Effector memory CD8-positive, alpha-beta T cell (primary cell): ENCODE measurements at regions not wholly inside any gene's neighbourhood (a gene's known extent, or its start where the extent isn't known, plus 50 kb on each side); places are given as distances from the start of the nearest gene placed in this dataset.

ENCODE experiments used
- ATAC-seq: fragments of 150-1000 bp; cut with Tn5 transposase; replicated peaks from 2 replicates; pipeline ENCODE4 v1.10.0; 2021; ENCODE audit warnings: mild to moderate bottlenecking, moderate library complexity
- DNase-seq, 3 experiments: peaks; one replicate each; pipeline ENCODE4 v3.0.0; 2021
- H3K27ac Mint-ChIP-seq, 2 donors: one replicate each; pipeline ENCODE4 v1.8.0; 2022; ENCODE audit warnings: mild to moderate bottlenecking in 2 of 2, mixed read lengths in 2 of 2, moderate library complexity in 2 of 2
- H3K27me3 Mint-ChIP-seq, 2 donors: one replicate each; pipeline ENCODE4 v1.8.0; 2022; ENCODE audit warnings: mixed read lengths in 2 of 2
- H3K36me3 Mint-ChIP-seq: one replicate; pipeline ENCODE4 v1.8.0; 2022; ENCODE audit warnings: mild to moderate bottlenecking, moderate library complexity, mixed read lengths; ENCODE audit not compliant: insufficient read depth
- H3K4me1 Mint-ChIP-seq, 2 donors: one replicate each; pipeline ENCODE4 v1.8.0; 2022; ENCODE audit warnings: low read depth in 2 of 2, mixed read lengths in 2 of 2
- H3K4me3 Mint-ChIP-seq, 2 donors: one replicate each; pipeline ENCODE4 v1.8.0; 2022; ENCODE audit warnings: mild to moderate bottlenecking in 2 of 2, mixed read lengths in 2 of 2, moderate library complexity in 2 of 2
- H3K9me3 Mint-ChIP-seq, 2 donors: one replicate each; pipeline ENCODE4 v1.8.0; 2022; ENCODE audit warnings: mixed read lengths in 2 of 2

DNA sequence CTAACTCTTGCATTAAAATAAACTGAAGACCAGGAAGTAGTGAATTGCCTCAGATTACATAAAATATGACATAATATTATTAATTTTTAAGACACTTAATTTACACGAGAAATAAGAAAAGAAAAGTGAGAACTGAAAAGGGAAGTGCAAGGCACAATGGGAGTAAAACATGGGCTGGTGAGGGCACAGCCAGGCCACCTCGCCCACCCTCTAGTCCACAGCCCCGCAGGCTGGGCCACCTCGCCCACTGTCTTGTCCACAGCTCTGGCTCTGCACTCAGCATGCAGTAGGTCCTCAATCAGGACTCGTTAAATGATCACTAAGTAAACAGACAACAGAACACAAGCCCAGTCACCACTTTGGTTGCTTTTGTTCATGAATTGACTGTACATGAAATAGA is 67.8 kb upstream of the ARHGEF7 start:
- H3K27ac Mint-ChIP-seq: no peak overlapping the region
- H3K27me3 Mint-ChIP-seq: peaks cover 29 to 43% of the 10 kb centered on the region in 2 donors
- DNase-seq (no peak), ATAC-seq (no peak)
- no peaks in the 10 kb centered on the region for H3K36me3 Mint-ChIP-seq
- no peaks in the 10 kb centered on the region for H3K9me3 Mint-ChIP-seq
- peaks cover 0 to 3% of the 10 kb centered on the region in 2 donors for H3K4me1 Mint-ChIP-seq
- H3K4me3 Mint-ChIP-seq: no peak overlapping the region

DNA sequence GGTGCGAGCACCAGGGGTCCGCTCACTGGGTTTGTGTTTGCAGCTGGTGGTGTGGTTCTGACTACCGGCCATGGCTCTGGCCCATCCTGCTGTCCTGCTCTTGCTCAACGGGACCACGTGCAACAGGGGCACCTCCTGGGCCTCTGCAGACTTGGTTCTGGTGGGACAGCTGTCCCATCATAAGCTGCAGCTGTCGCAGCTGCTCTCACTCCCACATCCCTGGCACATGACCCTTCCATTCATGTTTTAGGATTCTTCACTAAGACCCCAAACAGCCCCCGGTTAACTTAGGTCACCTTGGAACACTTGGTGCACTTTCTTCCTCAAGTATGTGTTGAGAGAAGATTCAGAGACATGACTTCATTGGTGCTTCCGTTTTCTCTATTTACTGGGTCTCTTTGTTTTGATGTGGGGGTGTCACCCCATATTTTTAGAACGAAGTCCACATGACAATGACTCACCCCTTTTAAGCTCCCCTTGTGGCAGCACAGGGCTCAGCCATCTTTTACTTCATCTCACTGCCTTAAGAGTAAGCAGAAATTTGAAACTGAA is 68.4 kb upstream of the ARHGEF7 start:
- H3K4me1 Mint-ChIP-seq: peaks cover 0 to 3% of the 10 kb centered on the region in 2 donors
- no peak overlapping the region for H3K4me3 Mint-ChIP-seq
- H3K27me3 Mint-ChIP-seq: peaks cover 35 to 50% of the 10 kb centered on the region in 2 donors
- H3K27ac Mint-ChIP-seq: no peak overlapping the region
- DNase-seq (no peak), ATAC-seq (no peak)
- H3K36me3 Mint-ChIP-seq: no peaks in the 10 kb centered on the region
- no peaks in the 10 kb centered on the region for H3K9me3 Mint-ChIP-seq

DNA sequence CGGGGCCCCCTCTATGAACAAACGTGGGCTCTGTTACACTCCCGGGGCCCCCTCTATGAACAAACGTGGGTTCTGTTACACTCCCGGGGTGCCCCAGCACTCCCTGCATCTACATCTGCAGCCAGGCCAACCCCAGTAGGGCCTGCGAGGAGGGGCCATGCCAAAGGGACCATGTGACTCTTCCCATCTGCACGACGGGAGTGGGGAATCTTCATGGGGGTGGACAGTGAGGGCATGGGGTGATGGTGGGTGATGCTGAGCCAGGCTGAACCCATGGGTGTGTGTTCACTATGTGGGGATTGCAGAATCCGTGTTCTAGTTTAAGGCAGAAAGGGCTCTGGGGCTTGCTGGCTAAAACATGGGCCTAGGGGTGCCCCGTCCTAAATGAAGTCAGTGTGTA is 69.9 kb upstream of the ARHGEF7 start:
- no peaks in the 10 kb centered on the region for H3K36me3 Mint-ChIP-seq

DNA sequence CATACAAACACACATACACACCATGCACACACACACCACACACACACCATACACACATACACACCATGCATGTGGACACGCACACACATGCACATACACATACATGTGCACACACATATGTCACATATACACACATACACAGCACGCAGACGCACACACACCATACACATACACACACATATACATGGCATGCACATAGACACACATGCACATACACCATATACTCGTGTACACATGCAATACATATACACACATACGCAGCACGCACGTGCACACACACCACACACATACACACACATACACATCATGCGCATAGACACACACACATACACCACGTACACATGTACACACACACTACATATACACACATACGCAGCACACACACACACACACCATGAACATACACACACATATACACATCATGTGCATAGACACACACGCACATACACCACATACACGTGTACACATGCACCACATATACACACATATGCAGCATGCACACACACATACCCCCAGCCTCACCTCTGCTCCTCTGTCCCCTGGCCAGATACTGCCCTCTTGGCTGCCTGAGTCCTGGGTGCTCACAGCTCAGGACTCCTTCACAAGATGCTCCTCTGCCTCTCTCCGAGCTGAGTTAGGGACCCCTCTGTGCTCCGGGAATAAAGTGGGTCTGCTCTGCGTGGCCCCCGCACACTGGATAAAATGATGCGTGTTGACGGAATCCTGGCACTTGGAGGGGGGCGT is 70.9 kb upstream of the ARHGEF7 start:
- H3K27ac Mint-ChIP-seq: no peak overlapping the region

More for the DNA sequence above, 69.9 kb upstream of the ARHGEF7 start:
- H3K27me3 Mint-ChIP-seq: peaks cover 28 to 40% of the 10 kb centered on the region in 2 donors
- DNase-seq (no peak), ATAC-seq (no peak)
- no peaks in the 10 kb centered on the region for H3K9me3 Mint-ChIP-seq
- no peak overlapping the region for H3K4me3 Mint-ChIP-seq
- peaks cover 0 to 3% of the 10 kb centered on the region in 2 donors for H3K4me1 Mint-ChIP-seq
- H3K27ac Mint-ChIP-seq: no peak overlapping the region

DNA sequence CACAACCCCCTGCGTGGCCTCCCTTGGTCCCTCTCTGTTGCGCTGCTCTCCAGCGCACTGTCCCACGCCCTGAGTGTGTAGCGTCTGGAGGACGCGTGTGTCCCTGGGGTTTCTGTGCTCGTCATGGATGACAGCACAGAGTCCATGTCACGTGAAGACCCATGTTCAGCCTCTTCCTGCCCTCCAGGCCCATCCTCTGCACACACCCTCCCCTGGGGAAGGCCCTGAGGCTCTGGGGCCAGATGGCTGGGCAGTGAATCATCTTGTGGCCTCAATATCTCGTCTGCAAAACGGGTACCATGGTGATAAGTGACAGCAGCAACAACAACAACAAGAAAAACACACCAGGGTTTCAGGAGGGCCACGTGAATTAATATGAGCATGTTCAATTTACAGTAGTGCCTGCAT is 71.5 kb upstream of the ARHGEF7 start:
- DNase-seq (no peak), ATAC-seq (no peak)
- H3K4me3 Mint-ChIP-seq: no peak overlapping the region
- no peaks in the 10 kb centered on the region for H3K9me3 Mint-ChIP-seq
- H3K36me3 Mint-ChIP-seq: no peaks in the 10 kb centered on the region
- no peak overlapping the region for H3K27ac Mint-ChIP-seq
- H3K4me1 Mint-ChIP-seq: peaks cover 0 to 3% of the 10 kb centered on the region in 2 donors
- peaks cover 29 to 36% of the 10 kb centered on the region in 2 donors for H3K27me3 Mint-ChIP-seq

More for the DNA sequence above, 70.9 kb upstream of the ARHGEF7 start:
- H3K36me3 Mint-ChIP-seq: no peaks in the 10 kb centered on the region
- H3K9me3 Mint-ChIP-seq: no peaks in the 10 kb centered on the region
- no peak overlapping the region for H3K4me3 Mint-ChIP-seq
- peaks cover 0 to 3% of the 10 kb centered on the region in 2 donors for H3K4me1 Mint-ChIP-seq
- no peak for ATAC-seq
- H3K27me3 Mint-ChIP-seq: peaks cover 29 to 39% of the 10 kb centered on the region in 2 donors
- no peak for DNase-seq

DNA sequence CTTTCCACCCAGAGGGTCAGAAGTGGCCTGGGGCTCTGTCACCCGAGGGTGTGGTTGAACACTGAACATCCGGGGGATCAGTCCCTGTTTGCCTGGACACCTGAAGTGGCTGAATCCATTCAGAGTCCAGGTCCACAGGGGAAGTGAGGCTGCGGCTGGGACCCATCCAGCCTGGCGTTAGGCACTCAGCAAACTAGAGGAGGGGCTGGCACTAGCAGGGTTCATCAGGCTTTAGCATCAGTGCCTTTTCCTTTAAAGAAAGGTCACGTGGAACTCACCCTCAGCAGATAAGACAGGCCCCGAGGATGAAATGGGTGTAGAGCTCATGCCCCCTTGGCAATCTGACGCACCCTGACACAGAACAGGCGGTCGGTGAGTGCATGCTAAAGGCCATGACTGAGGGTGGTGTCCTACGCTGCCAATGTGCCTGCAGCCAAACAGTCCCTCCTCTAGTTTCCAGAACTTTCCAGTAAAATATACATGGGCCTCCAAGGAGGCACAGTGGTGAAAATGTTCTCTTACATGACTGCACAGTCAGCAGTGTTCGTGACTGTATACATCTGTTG is 72.4 kb upstream of the ARHGEF7 start:
- no peak for ATAC-seq
- H3K36me3 Mint-ChIP-seq: no peaks in the 10 kb centered on the region
- H3K4me1 Mint-ChIP-seq: peaks cover 0 to 3% of the 10 kb centered on the region in 2 donors
- H3K27ac Mint-ChIP-seq: no peak overlapping the region
- no peaks in the 10 kb centered on the region for H3K9me3 Mint-ChIP-seq
- no peak overlapping the region for H3K4me3 Mint-ChIP-seq
- DNase-seq: no peak
- peaks cover 29 to 40% of the 10 kb centered on the region in 2 donors for H3K27me3 Mint-ChIP-seq

DNA sequence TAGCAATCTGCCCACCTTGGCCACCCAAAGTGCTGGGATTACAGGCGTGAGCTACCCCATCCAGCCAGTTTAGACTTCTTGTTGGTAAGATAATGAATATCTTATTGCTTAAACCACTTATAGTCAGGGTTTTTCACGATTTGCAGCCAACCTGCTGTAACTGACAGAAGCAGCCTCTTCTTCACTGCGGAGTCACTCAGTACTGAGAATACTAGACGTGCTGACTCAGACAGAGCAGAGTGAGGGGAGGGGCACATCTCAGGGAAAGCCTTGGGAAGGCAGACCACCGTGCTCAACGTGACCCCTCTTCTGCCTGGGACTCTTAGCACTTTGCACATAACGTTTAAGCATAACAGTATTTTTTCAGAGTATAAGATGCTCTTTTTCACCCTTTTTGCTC is 74.3 kb upstream of the ARHGEF7 start:
- Mint-ChIP-seq H3K36me3 (no peaks in the 10 kb centered on the region), H3K9me3 (no peaks in the 10 kb centered on the region), H3K4me3 (no peak overlapping the region), H3K4me1 (no peaks in the 10 kb centered on the region), H3K27me3 (peaks cover 29 to 37% of the 10 kb centered on the region in 2 donors), H3K27ac (no peak overlapping the region)
- no peak for ATAC-seq
- no peak for DNase-seq

DNA sequence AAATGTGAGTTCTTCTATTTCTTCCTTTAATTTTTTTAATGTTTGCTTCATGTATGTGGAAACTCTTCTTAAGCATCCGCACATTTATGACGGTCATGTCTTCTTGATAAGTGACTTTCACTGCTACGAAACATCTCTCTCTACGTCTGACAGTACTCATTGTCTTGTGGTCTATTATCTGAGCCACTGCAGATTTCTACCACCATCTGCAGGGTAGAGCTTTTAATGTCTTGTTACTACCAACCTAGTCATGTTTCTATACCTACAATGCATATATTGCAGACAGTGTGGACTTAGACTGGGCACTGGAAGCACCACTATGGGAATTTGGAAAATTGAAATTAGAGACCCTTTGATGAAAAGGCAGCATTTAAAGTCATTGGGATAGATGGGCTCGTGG is 75.4 kb upstream of the ARHGEF7 start:
- Mint-ChIP-seq H3K9me3 (no peaks in the 10 kb centered on the region), H3K36me3 (no peaks in the 10 kb centered on the region), H3K27me3 (peaks cover 31 to 37% of the 10 kb centered on the region in 2 donors), H3K4me1 (no peaks in the 10 kb centered on the region), H3K4me3 (no peak overlapping the region), H3K27ac (no peak overlapping the region)
- ATAC-seq: no peak
- DNase-seq: no peak

DNA sequence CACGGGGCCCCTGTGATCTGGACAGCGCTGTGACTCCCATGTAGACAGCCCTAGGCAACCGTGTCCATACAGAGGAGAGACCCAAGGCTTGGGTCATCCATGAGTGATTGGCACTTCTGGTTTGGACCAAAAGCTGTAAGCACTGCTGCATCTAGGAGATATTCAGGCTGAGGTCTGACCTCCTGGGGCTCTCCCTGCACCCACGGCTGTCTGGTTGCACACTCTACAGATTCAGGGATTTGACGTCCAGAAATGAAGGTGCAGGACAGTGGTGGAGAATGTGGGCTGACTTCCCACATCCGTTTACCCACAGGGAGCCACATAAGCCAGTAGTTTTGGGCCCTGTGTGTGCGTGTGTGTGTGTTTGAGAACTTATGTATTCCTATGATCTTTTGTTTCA is 76.2 kb upstream of the ARHGEF7 start:
- Mint-ChIP-seq H3K36me3 (no peaks in the 10 kb centered on the region), H3K27ac (no peak overlapping the region), H3K27me3 (peaks cover 31 to 40% of the 10 kb centered on the region in 2 donors), H3K4me3 (no peak overlapping the region), H3K9me3 (no peaks in the 10 kb centered on the region), H3K4me1 (no peaks in the 10 kb centered on the region)
- DNase-seq: no peak
- ATAC-seq: no peak

DNA sequence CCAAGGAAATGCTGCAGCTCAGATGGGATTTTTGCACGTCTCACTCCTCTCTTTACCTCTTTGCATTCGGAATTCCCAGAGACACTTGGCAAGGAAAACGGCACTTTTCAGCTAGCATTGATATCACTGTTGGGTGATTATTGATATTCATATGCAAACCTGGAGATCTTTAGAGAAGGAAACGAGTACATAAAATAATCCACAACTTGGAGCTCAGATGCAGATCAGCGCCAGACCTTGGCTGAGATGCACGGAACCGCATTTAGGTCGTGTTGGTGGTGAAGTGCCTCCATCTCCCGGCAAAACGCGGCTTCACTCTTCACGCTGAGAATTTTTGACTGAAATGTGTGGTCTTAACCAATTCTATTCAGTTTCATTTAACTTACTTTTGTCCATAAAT is 77.2 kb upstream of the ARHGEF7 start:
- Mint-ChIP-seq H3K27ac (no peak overlapping the region), H3K36me3 (no peaks in the 10 kb centered on the region), H3K9me3 (no peaks in the 10 kb centered on the region), H3K4me1 (no peaks in the 10 kb centered on the region), H3K4me3 (no peak overlapping the region), H3K27me3 (peaks cover 31 to 42% of the 10 kb centered on the region in 2 donors)
- DNase-seq: no peak
- ATAC-seq: no peak

DNA sequence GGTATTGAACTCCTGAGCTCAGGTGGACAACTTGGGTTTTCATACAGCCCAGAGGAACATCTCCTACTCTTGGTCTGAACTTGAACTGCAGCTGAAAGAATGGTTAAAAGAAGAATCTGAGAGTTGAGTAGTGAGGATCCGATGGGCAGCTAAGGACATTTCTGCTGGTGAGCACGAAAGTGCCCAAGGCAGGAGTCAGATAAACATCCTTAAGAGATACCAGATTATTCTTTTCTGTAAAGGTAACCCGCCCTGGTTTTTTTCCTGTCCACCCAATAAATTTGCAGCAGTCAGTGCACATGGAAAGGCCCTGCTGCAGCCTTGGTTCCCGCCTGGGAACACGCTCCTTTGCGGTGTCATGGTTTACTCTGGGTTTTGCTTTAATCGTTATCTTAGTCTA is 78.4 kb upstream of the ARHGEF7 start:
- no peak for DNase-seq
- Mint-ChIP-seq H3K36me3 (no peaks in the 10 kb centered on the region), H3K9me3 (no peaks in the 10 kb centered on the region), H3K27me3 (peaks cover 25 to 44% of the 10 kb centered on the region in 2 donors), H3K4me3 (no peak overlapping the region), H3K27ac (no peak overlapping the region), H3K4me1 (peaks cover 0 to 1% of the 10 kb centered on the region in 2 donors)
- ATAC-seq: no peak

DNA sequence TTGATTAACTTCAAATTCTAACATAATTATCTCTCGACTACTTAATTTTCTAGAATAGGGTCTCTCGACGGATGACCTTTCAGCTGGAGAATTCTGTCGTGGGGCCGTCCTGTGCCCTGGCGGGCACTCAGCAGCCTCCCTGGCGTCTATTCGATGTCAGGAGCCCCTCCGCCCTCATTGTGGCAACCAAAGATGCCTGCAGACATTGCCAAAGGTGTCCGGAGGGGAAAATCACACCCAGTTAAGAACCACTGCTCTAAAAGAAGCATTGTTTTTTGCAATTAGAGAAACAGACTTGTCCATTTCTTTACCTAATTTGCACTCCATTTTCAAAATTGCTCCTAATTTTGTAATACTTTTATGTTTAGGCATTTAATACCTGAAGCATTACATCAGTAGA is 79.2 kb upstream of the ARHGEF7 start:
- Mint-ChIP-seq H3K27ac (no peak overlapping the region), H3K9me3 (no peaks in the 10 kb centered on the region), H3K36me3 (no peaks in the 10 kb centered on the region), H3K27me3 (peaks cover 23 to 47% of the 10 kb centered on the region in 2 donors), H3K4me1 (peaks cover 0 to 2% of the 10 kb centered on the region in 2 donors), H3K4me3 (no peak overlapping the region)
- no peak for ATAC-seq
- no peak for DNase-seq

DNA sequence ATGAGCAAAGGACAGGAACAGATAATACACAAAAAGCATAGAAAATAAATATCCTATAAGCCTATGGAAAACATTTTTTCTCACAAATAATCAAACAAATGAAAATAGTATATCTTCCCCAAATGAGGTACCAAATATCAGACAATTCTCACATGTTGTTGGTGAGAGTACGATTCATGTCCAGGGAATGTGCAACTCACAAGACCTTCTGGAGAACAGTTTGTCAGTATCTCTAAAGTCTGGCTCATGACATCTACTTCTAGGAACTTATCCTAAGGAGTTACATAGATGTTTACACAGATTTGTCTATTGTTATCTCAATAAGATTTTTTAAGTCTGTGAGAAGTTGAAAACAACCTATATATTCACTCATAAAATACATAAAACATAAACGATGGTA is 80.3 kb upstream of the ARHGEF7 start:
- peaks cover 0 to 2% of the 10 kb centered on the region in 2 donors for H3K4me1 Mint-ChIP-seq
- DNase-seq: no peak
- ATAC-seq: no peak
- no peaks in the 10 kb centered on the region for H3K36me3 Mint-ChIP-seq
- H3K9me3 Mint-ChIP-seq: no peaks in the 10 kb centered on the region
- peaks cover 26 to 42% of the 10 kb centered on the region in 2 donors for H3K27me3 Mint-ChIP-seq
- no peak overlapping the region for H3K27ac Mint-ChIP-seq
- no peak overlapping the region for H3K4me3 Mint-ChIP-seq
